ENCODE measurements at regions not wholly inside any gene's neighbourhood (a gene's known extent, or its start where the extent isn't known, plus 50 kb on each side); places are given as distances from the start of the nearest gene placed in this dataset.
"Not testable (repeated sequence)": the region's sequence is repeated elsewhere in the genome, so short reads cannot be mapped to it uniquely, and the experiment has no call there.

DNA sequence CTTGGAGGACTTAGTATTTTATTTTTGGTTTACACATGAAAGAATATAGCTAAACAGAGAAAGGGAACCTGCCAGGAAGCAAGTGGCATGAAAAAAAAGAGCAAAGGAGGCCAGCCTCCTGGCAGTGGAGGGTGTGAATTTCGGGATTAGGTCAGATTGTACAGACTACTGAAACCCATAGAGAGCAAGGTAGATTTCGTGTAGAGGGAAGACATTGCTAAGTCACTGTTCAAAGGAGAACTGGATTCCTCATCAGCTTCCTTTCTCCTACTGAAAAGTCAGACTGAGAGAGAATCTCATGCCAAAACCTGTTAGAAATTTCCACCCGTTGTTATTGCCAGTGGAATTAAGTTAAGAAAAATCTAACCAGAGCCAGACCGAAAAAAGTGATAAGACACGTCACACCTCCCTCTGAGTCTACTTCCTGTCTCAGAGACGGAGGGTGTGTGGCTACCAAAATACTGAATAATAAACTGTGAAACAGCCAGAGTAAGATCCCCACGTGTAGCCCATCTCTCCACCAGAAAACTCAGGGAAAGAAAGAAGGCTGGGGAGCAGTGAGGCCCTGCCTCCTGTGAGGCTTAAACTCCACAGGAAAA, 118.8 kb downstream of the SKIDA1 start:
- no peak for DNase-seq (ENCODE audit: extremely low read depth, low read depth, low spot score)

DNA sequence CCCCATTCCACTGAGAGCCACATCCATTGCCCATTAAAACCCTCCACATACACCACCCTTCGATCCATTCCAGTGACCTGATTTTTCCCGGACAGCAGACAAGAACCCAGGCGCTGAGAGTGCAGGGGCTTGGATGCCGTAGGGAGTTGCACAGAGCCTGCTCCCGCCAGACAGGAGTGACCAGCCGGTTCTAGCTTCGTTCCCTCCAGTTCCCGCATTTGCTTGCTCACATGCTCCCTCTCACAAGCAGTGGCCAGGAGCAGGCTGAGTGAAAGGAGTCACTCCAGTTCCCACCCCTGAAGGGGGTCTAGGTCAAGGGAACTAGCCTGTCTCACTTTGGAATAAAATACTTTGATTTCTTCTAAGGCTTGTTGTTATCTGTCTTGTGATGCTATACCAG, 119.5 kb downstream of the SKIDA1 start:
- no peak for DNase-seq (ENCODE audit: extremely low read depth, low read depth, low spot score)

DNA sequence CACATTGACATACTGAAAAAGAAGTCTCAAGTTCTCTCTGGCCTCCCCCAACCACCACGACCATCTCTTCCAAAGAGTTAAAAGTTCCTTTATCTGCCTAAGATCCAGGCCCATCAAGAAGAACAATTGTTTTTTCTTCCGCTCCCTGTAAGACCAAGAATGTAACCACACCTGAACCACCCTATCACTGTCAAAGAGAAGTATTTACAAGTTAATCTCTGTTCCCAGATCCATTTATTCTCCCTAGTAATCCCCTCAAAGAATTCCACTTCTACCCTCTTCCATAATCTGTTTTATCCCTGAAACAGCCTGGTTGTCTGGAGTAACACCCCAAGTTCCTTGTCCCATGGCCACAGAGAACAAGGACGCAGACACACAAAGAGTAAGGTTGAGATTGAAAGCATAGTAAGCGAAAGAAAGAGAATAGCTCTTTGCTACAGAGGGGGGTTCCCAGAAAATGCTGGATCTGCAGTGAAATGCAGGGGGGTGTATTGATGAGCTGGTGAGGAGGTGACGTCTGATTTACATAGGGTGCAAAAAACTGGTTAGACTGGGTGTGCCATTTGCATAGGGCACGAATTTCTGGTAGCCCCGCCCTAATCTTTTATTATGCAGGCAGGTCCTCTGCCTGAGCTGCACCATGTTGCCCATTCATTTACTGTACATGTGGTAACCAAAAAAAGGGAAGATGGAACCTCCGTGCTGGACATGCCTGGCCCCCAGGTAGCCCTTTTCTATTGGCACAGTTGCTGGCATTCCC, 122.0 kb downstream of the SKIDA1 start:
- DNase-seq (ENCODE audit: extremely low read depth, low read depth, low spot score), result no peak

DNA sequence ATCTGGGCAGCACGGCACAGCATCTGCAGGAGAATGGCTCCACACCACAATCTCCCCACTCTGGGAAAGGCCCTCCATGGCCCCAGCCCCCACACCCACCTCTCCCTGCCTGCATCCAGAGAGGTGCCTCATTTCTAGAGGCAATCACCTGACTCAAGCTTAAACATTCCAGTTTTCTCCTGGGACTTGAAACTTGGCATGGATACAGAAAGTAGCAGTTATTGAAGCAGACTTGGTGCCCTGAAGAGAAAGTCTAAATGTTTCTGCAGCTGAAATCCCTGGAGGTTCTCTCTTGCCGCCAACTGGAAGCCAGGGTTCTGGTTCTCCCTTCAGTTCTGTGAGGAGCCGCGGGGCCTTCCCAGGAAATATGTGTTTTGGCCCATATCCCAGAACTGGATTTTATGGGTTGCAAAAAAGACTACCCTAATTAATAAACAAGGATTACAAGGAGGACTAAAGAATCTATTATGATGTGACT, 122.8 kb downstream of the SKIDA1 start:
- DNase-seq (ENCODE audit: extremely low read depth, low read depth, low spot score), result no peak

DNA sequence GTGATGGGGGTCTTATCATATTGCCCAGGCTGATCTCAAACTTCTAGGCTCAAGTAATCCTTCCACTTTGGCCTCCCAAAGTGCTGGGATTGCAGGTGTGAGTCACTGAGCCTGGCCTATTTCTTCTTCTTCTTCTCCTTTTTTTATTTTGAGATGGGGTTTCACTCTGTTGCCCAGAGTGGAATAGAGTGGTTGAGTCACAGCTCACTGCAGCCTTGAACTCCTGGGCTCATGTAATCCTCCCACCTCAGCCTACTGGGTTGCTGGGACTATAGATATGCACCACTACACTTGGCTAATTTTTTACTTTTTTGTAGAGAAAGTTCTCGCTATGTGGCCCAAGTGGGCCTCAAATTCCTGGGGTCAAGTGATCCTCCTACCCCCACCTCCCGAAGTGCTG, 124.3 kb downstream of the SKIDA1 start:
- no peak for DNase-seq (ENCODE audit: extremely low read depth, low read depth, low spot score)

DNA sequence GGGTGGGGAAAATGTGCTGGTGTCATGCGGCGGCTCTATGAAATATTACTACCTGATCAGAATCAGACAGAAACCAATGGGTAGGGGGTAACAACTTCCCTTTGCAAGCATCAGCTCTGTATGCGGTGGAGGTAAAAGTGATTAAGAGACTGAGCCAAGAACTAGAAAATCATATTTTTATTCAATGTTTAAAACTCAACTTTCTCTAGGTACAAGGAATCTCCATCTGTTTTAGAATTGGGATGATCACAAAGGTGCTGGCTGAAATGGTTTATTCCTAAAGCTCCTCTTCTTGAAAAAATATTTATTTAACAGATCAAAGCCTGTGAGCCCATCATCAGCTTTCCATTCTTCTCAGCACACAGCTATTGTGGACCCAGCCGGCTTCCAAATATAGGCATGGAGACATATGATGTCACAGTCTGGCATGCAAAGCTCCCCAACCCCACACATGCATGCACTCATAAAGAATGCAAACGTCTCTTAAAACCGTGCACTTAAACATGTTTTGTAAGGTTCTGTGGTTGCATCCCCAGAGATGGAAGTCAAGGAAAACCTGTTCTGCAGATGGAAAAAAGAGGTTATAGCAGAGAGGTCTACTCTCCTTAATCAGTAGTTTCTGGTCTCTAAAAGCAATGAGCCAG, 126.0 kb downstream of the SKIDA1 start:
- no peak for DNase-seq (ENCODE audit: extremely low read depth, low read depth, low spot score)

DNA sequence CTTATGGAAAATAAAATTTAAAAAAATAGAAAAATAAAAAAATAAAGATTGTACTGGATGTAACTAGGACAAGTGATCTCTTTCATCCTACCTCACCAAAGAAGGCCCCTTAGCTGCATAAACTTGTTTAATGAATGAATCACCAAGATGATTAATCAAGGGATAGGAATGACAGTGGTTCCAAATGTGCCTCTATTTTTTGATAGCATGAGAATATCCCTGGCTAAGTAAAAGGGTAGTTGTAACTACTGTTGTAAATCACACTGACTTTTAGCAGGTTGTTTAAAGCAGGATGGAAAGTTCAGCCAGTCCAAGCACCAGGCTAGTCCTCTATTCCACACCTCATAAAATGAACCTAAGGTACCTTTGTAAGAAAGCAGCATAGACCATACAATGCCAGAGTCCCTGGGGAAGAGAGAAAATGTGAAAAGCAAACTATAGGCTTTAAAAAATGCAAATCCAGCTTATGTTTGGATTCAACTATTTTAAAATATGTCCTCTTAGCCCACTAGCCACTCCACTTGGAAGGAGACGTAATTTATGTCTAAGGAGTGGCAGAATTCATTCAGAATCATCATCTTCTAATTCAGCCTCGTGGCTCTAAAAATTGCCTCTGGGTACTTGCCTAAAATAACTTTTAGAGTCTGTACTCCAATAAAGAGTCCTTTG, 126.8 kb downstream of the SKIDA1 start:
- DNase-seq (ENCODE audit: extremely low read depth, low read depth, low spot score), result no peak

DNA sequence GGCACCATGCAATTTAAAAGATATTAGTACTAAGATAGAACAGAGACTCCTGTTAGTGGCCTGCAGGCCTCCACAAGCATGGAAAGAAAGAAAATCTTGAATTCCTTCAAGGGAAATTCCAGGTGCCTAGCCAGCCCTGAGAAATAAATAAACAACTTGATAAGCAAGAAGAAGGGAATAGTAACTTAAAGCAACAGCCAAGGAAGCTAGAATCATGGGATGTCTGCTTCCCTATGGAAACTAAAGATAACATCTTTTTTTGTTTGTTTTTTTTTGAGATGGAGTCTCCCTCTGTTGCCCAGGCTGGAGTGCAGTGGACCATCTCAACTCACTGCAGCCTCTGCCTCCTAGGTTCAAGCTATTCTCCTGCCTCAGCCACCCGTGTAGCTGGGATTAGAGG, 128.6 kb downstream of the SKIDA1 start:
- DNase-seq (ENCODE audit: extremely low read depth, low read depth, low spot score), result no peak

DNA sequence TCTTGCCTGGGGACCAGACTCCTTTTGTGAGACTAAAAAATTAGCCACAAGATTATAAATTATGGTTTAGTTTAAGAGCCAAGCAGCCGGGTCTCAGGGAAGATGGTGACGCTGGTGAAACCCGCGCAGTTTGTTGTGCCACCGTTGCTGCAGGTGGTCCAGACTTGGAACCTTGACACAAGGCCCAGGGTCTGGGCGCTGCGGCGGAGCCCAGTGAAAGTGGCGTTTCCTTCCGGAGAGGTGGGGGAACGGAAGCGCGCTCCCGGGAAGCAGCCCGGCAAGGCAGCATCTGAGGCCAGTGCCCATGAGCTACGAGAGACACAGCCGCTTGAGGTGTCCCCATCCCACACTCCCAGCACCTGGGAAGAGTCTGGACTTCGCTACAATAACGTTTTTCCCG, 131.6 kb downstream of the SKIDA1 start:
- no peak for DNase-seq (ENCODE audit: extremely low read depth, low read depth, low spot score)

DNA sequence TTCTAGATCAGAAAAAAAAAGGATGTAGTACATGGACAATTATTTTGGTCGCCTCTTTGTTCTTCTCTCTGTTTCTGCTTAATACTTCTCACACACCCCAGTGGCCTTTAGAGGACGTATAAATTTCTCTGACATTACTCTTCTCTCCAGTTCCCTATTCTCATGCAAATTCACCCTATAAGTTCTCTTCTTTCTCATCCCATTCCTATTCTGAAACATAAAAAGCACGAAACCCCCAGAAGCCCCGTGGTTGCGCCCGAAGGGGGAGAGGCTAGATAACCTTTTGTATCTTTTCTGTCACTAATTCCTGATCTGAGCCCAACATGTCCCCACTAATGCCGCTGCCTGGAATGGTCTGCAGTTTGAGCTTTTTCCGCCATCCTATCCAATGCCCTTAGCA, 136.9 kb downstream of the SKIDA1 start:
- DNase-seq (ENCODE audit: extremely low read depth, low read depth, low spot score), result no peak

DNA sequence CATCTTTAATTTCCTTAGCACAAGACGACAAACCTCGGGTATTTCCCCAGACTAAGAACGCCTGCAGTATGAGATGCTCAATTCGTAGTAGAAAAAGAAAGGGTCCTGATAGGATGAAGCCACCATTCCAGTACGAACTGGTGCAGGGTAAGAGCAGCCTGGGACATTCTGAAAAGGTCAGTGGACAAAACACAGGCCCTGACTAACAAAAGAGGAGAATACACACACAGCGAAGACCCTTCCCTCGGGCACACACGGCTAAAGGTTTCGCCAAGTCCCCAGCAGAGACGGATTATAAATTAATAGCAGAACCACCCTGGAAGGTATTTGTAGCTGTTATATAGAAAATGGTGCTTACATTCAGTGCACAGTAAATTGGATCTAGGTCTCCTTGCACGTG, 137.6 kb downstream of the SKIDA1 start:
- DNase-seq (ENCODE audit: extremely low read depth, low read depth, low spot score), result no peak

DNA sequence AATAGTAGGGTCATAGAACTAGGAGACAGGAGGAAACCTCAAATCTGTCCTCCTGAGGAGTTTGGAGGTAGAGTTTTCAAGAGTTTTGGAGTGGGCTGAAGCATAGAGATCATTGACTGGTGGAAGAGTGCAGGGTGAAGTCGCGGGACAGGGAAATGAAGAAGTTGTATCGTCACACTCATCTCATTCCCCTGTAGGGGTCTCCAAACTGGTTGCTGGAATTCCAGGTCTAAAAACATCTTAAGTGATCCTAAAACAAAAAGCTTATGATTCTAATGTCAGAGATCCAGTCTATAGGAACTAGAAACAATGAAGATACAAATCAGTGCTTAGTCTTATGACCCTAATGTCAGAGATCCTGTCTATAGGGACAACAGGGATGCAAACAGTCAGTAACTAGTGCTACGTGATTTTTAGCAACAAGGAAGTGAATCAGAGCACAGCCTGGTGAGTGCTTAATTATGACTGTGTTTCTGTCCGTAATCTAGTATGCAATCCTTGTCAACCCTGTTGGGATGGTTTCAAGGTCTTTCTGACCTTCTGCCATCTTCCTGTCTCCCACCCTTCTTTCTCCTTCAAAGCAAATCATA, 139.4 kb downstream of the SKIDA1 start:
- no peak for DNase-seq (ENCODE audit: extremely low read depth, low read depth, low spot score)

DNA sequence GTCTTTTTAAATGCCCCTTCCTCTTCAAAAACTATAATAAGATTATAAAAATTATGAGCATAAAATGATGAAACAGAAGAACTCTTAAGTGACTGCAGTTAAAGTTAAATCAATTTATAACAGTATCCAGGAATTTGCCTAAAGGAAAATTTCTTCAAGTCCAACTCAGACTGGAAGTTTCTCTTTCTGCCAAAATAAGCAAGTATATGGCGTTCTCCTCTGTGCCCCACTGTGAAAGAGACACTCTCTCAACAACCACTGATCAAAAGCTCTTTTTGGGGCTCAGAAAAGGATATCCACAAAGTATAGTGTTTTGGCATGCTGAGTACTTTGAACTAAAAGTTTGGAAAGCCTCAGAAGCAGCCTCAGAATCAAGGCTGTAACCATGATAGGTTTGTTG, 139.9 kb downstream of the SKIDA1 start:
- no peak for DNase-seq (ENCODE audit: extremely low read depth, low read depth, low spot score)

DNA sequence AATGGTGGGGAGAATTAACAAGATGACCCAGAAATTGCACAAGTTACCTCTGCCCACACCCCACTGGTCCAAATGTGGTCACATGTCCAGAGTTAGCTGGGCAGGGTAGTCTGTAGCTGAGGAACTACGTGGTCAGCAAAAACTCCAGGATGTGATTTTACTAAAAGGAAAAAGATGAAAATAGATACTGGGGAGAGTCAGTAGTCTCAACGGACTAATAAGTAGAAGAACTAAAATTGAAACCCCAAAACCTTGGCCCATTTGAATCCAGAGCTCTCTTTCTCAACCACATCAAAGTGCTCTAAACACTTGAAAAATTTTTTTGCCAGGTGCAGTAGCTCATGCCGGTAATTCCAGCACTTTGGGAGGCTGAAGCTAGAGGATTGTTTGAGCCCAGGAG, 146.3 kb downstream of the SKIDA1 start:
- no peak for DNase-seq (ENCODE audit: extremely low read depth, low read depth, low spot score)

DNA sequence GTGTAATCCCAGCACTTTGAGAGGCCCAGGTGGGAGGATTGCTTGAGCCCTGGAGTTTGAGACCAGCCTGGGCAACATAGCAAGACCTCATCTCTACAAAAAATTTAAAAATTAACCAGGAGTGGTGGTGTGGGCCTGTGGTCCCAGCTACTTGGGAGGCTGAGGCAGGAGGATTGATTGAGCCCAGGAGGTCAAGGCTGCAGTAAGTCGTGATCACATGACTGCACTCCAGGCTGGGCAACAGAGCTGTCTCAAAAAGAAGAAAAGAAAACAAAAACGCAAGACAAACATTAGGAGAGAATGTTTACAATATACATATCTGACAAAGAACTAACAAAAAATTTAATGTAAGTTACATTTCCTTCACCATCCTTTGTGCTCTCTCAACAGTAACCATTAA, 150.2 kb downstream of the SKIDA1 start:
- not testable (repeated sequence) for DNase-seq (ENCODE audit: extremely low read depth, low read depth, low spot score)

DNA sequence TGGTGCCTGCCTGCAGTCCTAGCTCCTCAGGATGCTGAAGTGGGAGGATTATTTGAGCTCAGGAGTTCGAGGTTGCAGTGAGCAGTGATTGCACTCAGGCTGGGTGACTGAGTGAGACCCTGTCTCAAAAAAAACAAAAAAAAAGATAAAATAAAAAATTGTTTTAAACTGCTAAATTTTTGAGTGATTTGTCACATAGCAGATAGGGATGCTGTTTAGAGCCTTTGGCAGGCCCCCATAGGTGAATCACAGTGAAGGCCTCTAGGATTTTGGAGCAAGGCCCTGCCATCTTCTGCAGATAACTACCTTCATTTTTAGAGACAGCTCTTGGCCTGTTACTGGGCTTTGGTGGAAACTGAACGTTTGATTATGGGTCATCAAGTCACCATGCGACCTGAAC, 151.6 kb downstream of the SKIDA1 start:
- DNase-seq (ENCODE audit: extremely low read depth, low read depth, low spot score), result not testable (repeated sequence)

DNA sequence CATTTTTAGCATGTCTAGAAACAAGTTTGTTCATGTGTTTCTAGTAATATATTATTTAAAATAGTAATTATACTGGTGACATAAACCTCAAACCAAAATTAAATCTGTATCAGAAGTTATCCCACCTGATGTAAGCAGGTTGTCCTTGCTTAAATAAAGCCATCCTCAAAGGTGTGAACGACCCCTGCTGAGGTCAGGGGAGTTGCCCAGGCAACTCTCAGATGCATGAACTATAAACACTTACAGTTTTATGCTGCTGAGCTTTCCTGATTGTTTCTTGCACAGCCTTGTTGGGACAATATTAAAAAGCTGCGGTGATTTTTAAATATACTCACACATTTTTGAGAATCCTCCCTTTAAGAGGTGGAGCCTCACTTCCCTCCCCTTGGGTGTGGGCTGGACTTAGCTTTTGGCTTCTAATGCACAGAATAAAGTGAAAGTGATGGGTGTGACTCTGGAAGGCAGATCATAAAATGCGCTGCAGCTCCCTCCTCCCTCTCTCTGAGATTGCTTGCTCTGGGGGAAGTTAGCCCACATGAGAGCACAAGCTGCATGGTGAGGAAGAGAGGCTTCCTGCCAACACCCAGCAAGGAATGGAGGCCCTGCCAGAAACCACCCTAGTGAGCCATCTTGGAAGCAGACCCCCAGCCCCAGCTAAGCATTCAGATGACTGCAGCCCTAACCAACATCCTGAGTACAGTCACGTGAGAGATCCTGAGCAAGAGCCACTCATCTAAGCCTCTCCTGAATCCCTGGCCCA, 152.7 kb downstream of the SKIDA1 start:
- no peak for DNase-seq (ENCODE audit: extremely low read depth, low read depth, low spot score)

DNA sequence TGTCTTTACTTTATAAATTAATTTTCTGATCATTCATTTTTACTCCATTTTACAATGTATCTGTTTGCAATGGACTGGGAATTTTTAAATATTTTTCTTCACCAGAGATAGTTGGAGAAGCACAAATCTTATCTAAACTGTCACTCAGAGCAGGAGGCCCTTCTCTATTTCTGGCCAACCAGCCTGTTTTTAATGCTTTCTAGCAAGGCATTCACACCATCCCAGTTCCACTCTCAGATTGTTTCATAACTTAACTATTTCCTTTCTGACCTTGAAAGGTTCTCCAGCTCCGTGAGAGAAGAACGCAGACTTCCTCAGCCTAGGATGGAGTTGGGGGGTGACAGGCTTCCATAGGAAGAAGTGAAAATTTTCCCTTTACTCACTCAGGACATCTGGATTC, 155.8 kb downstream of the SKIDA1 start:
- DNase-seq (ENCODE audit: extremely low read depth, low read depth, low spot score), result no peak

DNA sequence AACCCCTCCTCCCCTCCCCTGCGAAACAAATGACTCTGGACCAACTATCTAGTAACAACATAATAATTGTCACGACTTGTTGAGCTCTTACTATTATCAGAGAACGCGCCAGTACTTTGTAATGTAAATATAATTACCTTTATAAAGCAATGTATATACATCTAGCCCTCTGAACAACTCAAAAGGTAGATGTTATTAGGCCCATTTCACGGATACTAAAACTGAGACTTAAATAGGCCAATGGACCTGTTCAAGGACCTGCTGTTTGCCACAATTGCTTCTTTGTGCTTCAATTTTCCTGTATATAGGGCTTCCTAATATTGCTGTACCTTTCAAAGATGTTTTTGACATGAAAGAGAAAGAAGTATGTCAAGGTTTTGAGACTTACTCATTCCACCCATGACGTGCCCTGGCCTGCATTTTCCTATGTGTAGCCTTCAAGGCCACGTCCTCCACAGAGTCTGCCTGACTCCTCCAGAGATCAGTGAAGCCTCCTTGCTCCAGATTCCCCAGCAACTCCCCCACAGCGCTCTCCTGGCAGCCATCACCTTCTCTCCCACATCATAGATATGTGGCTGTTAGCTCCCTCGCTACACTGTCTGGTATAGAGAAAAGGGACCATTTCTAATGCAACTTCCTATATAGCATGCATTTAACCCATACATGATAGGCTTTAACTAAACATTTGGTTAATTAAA, 156.6 kb downstream of the SKIDA1 start:
- no peak for DNase-seq (ENCODE audit: extremely low read depth, low read depth, low spot score)

DNA sequence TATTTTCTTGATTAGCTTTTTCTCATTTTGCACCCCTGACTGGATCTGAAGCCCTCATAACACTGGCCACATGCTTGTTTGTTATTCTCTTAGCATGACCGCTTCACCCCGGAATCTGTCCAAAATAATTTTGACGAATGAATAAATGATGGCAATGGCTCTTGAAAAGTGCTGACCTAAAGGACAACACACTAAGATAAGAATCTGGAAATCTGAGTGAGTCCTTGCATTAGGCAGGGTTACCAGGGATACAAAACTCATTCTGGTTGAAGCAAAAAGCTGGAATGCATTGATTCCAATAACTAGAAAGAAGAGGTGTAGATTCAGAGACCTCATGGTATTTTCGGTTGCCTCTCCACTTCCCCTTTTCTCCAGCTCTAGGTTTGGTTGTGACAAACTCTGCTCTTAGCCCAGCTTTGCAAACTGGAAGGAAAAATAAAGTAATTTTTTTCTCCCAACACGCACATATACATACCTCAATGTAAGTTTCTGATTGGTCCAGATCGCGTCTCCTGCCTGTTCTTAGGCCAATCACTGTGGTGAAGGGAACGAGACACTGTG, 157.4 kb downstream of the SKIDA1 start:
- DNase-seq (ENCODE audit: extremely low read depth, low read depth, low spot score), result no peak
